ENCODE measurements at regions not wholly inside any gene's neighbourhood (a gene's known extent, or its start where the extent isn't known, plus 50 kb on each side); places are given as distances from the start of the nearest gene placed in this dataset.

DNA sequence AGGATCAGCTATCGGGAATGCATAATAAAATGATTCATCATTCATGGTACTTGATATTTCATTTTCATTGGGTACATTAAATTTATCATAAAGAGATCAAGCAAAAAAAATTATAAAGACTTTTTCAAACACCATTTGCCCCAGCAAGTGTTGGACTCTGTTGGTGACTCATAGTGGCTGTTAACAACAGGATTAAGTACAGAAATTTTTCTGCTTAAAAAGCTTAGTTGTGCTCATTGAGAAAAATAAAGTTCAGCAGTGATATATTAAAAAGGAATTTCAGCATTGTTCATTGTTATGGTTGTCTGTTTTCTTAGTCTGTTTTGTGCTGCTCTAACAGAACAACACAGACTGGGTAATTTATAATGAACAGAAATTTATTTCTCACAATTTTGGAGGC, 86.2 kb upstream of the PCDH10 start:
- H3K4me3 ChIP-seq: no peak overlapping the region
- H3K9me3 ChIP-seq: no peaks in the 10 kb centered on the region
- no peak for TF ChIP-seq POLR2A (IDR thresholded peaks at IDR 0.05)
- TF ChIP-seq, protein P1, sequence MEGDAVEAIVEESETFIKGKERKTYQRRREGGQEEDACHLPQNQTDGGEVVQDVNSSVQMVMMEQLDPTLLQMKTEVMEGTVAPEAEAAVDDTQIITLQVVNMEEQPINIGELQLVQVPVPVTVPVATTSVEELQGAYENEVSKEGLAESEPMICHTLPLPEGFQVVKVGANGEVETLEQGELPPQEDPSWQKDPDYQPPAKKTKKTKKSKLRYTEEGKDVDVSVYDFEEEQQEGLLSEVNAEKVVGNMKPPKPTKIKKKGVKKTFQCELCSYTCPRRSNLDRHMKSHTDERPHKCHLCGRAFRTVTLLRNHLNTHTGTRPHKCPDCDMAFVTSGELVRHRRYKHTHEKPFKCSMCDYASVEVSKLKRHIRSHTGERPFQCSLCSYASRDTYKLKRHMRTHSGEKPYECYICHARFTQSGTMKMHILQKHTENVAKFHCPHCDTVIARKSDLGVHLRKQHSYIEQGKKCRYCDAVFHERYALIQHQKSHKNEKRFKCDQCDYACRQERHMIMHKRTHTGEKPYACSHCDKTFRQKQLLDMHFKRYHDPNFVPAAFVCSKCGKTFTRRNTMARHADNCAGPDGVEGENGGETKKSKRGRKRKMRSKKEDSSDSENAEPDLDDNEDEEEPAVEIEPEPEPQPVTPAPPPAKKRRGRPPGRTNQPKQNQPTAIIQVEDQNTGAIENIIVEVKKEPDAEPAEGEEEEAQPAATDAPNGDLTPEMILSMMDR (IDR thresholded peaks at IDR 0.05): no peak
- no peaks in the 10 kb centered on the region for H3K36me3 ChIP-seq
- H3K27ac ChIP-seq: no peak overlapping the region
- no peak for DNase-seq
- no peaks in the 10 kb centered on the region for H3K4me1 ChIP-seq
- no peaks in the 10 kb centered on the region for H3K27me3 ChIP-seq

DNA sequence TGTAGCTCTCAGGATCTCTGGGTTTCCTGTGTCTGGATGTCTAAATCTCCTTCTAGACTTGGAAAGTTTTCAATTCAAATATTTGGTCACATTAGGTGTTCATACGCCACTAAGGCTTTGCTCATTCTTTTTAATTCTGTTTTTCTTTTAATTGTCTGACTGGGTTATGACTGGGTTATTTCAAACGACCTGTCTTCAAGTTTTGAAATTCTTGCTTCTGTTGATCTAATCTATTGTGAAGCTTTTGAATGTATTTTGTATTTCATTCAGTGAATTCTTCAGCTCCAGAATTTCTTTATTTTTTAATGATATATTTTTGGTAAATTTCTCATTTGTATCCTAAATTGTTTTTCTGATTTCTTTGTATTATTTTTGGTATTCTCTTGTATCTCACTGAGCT, 81.0 kb upstream of the PCDH10 start:
- TF ChIP-seq, protein P1 (IDR thresholded peaks at IDR 0.05): no peak
- no peak for TF ChIP-seq POLR2A (IDR thresholded peaks at IDR 0.05)
- Histone ChIP-seq H3K4me1 (no peaks in the 10 kb centered on the region), H3K27ac (no peak overlapping the region), H3K4me3 (no peak overlapping the region), H3K36me3 (no peaks in the 10 kb centered on the region), H3K27me3 (no peaks in the 10 kb centered on the region), H3K9me3 (peaks cover 0 to 12% (median 0%) of the 10 kb centered on the region in 4 donors)
- DNase-seq: no peak

DNA sequence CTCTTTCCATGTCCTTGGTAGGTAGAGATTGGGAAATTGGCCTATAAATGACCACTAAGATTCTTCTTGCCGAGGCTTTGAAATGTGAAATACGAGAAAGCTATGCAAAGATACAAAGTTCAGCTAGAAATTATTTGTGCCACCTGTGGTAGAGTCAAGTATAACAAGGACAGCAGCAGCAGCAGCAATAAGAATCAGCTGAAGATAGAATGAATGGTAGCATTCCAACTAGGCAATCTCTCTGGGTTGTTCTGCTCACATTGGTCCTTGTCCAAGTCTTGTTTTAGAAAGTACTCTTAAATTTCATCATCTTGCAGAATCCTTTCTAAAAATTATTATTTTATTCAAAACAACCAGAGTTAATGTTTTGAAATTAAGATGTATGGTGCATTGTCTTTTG, 67.8 kb upstream of the PCDH10 start:
- TF ChIP-seq, protein P1 (IDR thresholded peaks at IDR 0.05): no peak
- TF ChIP-seq POLR2A (IDR thresholded peaks at IDR 0.05): no peak
- no peaks in the 10 kb centered on the region for H3K36me3 ChIP-seq
- no peak for DNase-seq
- no peak overlapping the region for H3K27ac ChIP-seq
- no peaks in the 10 kb centered on the region for H3K9me3 ChIP-seq
- no peak overlapping the region for H3K4me3 ChIP-seq
- no peaks in the 10 kb centered on the region for H3K4me1 ChIP-seq
- H3K27me3 ChIP-seq: no peaks in the 10 kb centered on the region

DNA sequence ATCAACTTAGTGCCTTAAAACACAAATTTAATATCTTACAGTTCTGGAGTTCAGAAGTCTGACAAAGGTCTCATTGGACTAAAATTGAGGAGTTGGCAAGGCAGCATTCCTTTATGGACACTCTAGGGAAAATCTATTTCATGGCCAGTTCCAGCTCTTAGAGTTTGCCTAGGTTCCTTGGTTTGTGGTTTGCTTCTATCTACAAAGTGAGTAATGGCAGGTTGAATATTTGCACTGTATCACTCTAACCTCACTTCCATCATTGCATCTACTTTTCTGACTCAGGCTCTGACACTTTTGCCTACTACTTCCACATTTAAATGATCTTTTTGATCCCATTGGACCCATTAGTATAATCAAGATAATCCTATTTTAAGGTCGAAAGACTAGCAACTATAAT, 64.7 kb upstream of the PCDH10 start:
- Histone ChIP-seq H3K4me3 (no peak overlapping the region), H3K27ac (no peak overlapping the region), H3K27me3 (no peaks in the 10 kb centered on the region), H3K9me3 (no peaks in the 10 kb centered on the region), H3K4me1 (no peaks in the 10 kb centered on the region), H3K36me3 (no peaks in the 10 kb centered on the region)
- DNase-seq: no peak
- no peak for TF ChIP-seq POLR2A (IDR thresholded peaks at IDR 0.05)

DNA sequence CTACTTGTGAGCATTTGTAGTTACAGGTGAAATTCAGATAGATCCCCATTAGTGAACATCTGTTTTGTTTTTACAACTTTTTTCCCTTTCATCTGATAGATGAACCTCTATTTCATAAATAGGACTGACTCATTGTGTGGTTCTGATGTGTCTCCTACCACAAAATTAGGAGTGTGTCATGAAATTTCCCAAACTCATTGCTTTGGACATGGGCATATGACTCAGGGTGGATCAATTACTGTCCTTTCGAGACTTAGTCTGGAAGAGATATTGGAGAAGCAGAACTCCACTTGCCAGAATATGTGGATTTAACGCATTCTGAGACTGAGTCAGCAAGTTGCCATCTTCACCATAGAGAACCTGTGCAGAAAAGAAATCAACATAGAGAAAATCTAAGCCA, 53.5 kb upstream of the PCDH10 start:
- no peak for DNase-seq
- no peak overlapping the region for H3K4me3 ChIP-seq
- H3K27ac ChIP-seq: no peak overlapping the region
- H3K27me3 ChIP-seq: no peaks in the 10 kb centered on the region
- no peaks in the 10 kb centered on the region for H3K9me3 ChIP-seq
- TF ChIP-seq POLR2A (IDR thresholded peaks at IDR 0.05): no peak
- TF ChIP-seq, protein P1 (IDR thresholded peaks at IDR 0.05): no peak
- H3K36me3 ChIP-seq: no peaks in the 10 kb centered on the region
- H3K4me1 ChIP-seq: no peaks in the 10 kb centered on the region

DNA sequence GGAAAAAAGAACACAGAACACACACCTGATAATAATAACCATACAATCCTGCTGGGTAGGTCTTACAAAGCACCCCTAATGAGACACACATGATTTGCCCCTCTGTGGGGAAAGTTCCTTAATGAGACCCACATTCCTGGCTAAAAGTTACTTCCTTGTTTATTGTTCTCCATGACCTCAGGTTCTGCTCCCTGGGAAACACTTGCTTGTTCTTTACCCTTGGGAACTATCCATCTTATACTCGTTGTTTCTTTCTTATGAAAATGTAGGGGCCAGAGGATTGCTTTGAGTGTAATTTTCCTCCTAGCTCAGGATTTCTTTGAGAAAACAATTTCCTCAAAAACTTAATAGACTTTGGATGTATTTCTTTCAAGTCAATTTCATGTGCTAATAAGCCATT, 52.1 kb upstream of the PCDH10 start:
- Histone ChIP-seq H3K36me3 (no peaks in the 10 kb centered on the region), H3K27me3 (no peaks in the 10 kb centered on the region), H3K4me3 (no peak overlapping the region), H3K4me1 (no peaks in the 10 kb centered on the region), H3K9me3 (no peaks in the 10 kb centered on the region), H3K27ac (no peak overlapping the region)
- TF ChIP-seq POLR2A (IDR thresholded peaks at IDR 0.05): no peak
- TF ChIP-seq, protein P1 (IDR thresholded peaks at IDR 0.05): no peak
- no peak for DNase-seq

Small RNA genes in the stretch of these regions (small RNA-seq; reads per million reads assigned to genes)
- 0 reads per million in 2 donors for gene AC096711.1

All from Peyer's patch (tissue), 4 donors.